ENCODE measurements at regions not wholly inside any gene's neighbourhood (a gene's known extent, or its start where the extent isn't known, plus 50 kb on each side); places are given as distances from the start of the nearest gene placed in this dataset.

DNA sequence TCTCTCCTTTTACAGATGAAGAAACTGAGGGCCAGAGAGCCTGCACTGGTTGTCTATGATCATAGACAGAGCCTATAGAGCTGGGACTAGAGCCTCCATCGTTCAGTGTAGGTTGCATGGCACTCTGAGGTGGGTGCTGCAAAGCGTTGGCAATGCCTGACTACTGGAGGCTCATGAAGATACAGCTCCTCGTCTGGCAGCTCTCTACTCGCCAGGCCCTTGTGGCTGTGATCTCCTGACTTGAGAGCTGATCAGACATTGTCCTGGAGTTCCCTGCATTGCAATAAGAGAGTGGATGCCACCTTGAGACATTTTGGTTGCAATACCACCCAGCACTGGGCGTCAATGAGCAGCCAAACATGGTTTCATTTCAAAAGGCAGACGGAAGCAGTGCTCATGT, 270.1 kb upstream of the ARID1B start:
- no peak overlapping the region for H3K27ac ChIP-seq
- TF ChIP-seq, protein P1, sequence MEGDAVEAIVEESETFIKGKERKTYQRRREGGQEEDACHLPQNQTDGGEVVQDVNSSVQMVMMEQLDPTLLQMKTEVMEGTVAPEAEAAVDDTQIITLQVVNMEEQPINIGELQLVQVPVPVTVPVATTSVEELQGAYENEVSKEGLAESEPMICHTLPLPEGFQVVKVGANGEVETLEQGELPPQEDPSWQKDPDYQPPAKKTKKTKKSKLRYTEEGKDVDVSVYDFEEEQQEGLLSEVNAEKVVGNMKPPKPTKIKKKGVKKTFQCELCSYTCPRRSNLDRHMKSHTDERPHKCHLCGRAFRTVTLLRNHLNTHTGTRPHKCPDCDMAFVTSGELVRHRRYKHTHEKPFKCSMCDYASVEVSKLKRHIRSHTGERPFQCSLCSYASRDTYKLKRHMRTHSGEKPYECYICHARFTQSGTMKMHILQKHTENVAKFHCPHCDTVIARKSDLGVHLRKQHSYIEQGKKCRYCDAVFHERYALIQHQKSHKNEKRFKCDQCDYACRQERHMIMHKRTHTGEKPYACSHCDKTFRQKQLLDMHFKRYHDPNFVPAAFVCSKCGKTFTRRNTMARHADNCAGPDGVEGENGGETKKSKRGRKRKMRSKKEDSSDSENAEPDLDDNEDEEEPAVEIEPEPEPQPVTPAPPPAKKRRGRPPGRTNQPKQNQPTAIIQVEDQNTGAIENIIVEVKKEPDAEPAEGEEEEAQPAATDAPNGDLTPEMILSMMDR (IDR thresholded peaks at IDR 0.05): no peak
- no peaks in the 10 kb centered on the region for H3K27me3 ChIP-seq
- H3K4me3 ChIP-seq (ENCODE audit: low read depth in 1 of 2, low read length in 1 of 2): no peak overlapping the region
- H3K4me1 ChIP-seq (ENCODE audit: control insufficient read depth in 1 of 2, insufficient read depth in 1 of 2, low read depth in 1 of 2, low read length in 1 of 2): no peaks in the 10 kb centered on the region
- no peaks in the 10 kb centered on the region for H3K36me3 ChIP-seq
- no peaks in the 10 kb centered on the region for H3K9me3 ChIP-seq

DNA sequence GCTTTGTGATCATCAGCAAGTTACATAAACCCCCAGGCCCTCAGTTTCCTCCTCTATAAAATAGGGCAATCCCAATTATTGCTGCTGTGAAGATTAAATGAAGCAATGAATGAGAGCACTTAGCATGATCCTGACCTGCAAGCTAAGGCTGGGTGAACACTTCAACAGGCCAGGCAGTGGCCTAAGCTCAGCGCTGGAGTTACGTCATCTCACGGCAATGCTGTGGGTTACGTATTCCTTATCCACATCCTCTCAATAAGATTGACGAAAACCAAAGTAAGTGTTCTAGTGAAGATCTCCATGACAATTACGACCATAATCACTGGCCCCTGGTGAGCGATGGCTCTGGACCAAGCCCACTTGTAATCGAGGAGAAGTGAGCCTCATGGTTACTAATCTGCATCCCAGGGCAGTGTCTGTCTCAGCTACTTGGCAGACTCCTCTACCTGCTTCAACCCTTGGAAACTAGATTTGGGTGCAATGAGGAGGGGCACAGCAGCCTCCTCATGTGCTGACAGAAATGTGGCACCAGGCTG, 274.1 kb upstream of the ARID1B start:
- TF ChIP-seq, protein P1 (IDR thresholded peaks at IDR 0.05): no peak
- Histone ChIP-seq H3K27me3 (no peaks in the 10 kb centered on the region), H3K4me1 (ENCODE audit: control insufficient read depth in 1 of 2, insufficient read depth in 1 of 2, low read depth in 1 of 2, low read length in 1 of 2) (no peaks in the 10 kb centered on the region), H3K27ac (no peak overlapping the region), H3K9me3 (no peaks in the 10 kb centered on the region), H3K4me3 (ENCODE audit: low read depth in 1 of 2, low read length in 1 of 2) (no peak overlapping the region), H3K36me3 (no peaks in the 10 kb centered on the region)

DNA sequence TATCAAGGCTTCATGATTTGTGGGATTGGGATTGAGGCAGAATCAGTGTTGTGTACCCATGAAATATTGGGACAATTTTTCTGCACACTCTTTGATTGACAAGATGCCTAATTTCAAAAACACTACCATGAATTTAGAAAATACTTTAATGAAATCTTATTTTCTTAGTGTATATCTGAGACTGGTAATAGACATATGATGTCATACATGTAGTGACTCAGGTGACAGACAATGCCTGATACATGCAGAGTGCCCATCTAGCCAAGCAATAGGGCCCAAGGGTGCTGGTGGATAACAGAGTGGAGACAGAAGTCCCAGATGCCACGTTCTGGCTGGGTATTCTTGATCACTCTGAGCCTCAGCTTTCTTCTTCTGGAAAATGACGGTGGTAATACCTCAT, 279.6 kb upstream of the ARID1B start:
- H3K4me1 ChIP-seq (ENCODE audit: control insufficient read depth in 1 of 2, insufficient read depth in 1 of 2, low read depth in 1 of 2, low read length in 1 of 2): no peaks in the 10 kb centered on the region
- H3K27me3 ChIP-seq: no peaks in the 10 kb centered on the region
- no peak overlapping the region for H3K27ac ChIP-seq
- TF ChIP-seq, protein P1 (IDR thresholded peaks at IDR 0.05): no peak
- no peaks in the 10 kb centered on the region for H3K36me3 ChIP-seq
- H3K9me3 ChIP-seq: no peaks in the 10 kb centered on the region
- H3K4me3 ChIP-seq (ENCODE audit: low read depth in 1 of 2, low read length in 1 of 2): no peak overlapping the region

DNA sequence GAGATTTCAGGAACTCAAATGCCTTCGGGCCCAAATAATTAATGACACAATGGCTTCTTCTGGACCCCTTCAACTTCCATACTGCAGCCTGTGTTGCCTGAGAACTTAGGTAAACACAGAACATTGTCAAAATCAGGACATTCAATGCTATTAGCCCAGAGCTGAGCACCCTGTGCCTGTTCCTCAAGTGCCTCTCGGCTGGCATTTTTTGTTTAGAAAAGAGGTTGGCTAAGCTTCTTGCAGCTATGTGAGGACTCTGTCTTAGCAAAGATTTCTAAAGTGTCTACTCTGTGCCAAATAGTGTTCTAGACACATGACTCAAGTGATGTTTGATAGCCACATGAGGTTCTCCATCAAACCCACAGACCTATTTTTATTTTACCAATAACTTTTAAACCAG, 289.3 kb upstream of the ARID1B start:
- TF ChIP-seq, protein P1 (IDR thresholded peaks at IDR 0.05): no peak
- H3K27ac ChIP-seq: no peak overlapping the region
- H3K9me3 ChIP-seq: no peaks in the 10 kb centered on the region
- no peak overlapping the region for H3K4me3 ChIP-seq (ENCODE audit: low read depth in 1 of 2, low read length in 1 of 2)
- no peaks in the 10 kb centered on the region for H3K36me3 ChIP-seq
- H3K27me3 ChIP-seq: no peaks in the 10 kb centered on the region
- H3K4me1 ChIP-seq (ENCODE audit: control insufficient read depth in 1 of 2, insufficient read depth in 1 of 2, low read depth in 1 of 2, low read length in 1 of 2): no peaks in the 10 kb centered on the region

DNA sequence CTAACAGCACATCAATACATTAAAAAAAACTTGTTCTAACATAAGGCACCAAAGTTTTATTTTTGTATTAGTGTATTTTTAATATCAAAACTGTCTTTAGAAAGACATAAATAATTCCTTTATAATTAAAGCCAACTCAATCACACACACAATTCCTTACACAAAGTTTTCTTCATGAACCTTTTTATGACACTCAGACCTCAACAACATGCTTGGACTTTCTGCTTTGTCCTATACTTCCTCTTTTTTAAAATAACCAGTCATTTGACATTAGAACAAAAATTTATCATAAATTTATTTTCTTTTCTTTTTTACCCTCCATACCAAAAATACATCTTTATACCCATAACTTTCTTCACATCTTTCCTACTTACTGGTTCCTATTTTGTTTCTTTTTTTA, 292.0 kb upstream of the ARID1B start:
- Histone ChIP-seq H3K27ac (no peak overlapping the region), H3K4me3 (ENCODE audit: low read depth in 1 of 2, low read length in 1 of 2) (no peak overlapping the region)

More for the DNA sequence above, 292.0 kb upstream of the ARID1B start:
- Histone ChIP-seq H3K27me3 (no peaks in the 10 kb centered on the region), H3K4me1 (ENCODE audit: control insufficient read depth in 1 of 2, insufficient read depth in 1 of 2, low read depth in 1 of 2, low read length in 1 of 2) (no peaks in the 10 kb centered on the region), H3K9me3 (no peaks in the 10 kb centered on the region), H3K36me3 (no peaks in the 10 kb centered on the region)
- TF ChIP-seq, protein P1 (IDR thresholded peaks at IDR 0.05): no peak
